ENCODE measurements at regions not wholly inside any gene's neighbourhood (a gene's known extent, or its start where the extent isn't known, plus 50 kb on each side); places are given as distances from the start of the nearest gene placed in this dataset.
"Not testable (repeated sequence)": the region's sequence is repeated elsewhere in the genome, so short reads cannot be mapped to it uniquely, and the experiment has no call there.

DNA sequence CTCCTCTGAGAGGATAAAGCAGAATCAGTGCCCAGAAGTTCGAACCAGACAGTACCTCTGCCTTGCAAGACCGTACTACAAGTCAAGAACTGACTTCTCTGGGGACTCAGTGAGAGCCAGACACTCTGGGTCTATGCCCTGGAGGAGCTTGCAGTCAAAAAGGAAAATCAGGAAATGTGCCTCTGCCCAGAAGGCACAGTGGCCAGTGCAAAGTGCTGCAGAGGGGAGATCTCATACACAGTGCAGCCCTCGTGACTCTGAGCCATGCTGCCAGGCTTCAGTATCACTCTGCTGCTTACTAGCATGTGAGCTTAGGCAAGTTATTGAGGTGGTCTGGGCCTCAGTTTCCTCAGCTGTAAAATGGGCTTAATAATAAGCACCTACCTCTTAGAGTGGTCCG is 144.0 kb upstream of the NPY start:
- no peak for DNase-seq

DNA sequence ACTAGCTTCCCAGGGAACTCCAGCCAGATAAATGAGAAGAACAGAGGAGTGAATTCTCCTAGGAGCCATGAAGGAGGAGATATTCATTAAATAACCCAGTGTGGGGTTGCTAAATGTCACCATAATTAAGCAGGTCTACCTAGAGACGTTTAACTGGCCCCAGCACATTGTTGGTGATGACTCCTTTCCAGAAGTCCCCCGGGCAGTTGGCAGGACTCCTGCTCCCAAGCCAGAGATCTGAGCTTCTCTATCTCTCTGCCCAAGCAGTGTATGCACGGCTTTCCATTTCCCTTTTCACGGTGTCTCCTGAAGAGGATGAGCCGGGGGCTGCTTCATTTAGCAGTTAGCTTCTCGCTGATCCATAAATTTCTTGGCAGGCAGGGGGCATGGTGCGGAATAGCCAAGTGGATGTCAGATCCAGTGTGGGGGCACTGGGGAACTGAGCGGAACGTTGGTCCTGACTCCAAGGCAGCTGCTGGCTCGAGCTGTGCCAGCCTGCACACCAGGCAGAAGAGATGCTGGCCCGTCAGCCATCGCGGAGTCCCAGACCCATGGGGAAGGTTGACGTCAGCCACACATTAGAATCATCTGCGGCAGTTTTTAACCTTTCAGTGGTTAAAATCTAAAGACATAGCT is 142.0 kb upstream of the NPY start:
- DNase-seq: no peak

DNA sequence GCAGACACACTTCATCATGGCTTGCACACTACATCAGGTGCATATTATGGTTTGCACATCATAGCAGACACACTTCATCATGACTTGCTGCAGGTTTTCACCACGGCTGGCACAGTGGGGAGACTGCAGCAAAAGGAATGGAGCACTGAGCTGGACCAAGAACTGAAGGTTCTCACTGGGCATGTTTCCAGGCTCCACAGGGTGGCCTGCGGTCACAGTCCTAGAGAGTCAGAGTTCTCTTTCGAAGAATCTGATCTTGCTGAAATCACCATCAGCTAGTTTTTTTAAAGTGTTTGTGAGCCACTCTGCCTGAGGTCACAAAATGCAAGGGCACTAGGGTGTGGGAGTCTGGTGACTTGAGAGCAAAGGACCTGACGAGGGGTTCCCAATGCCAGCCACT is 140.4 kb upstream of the NPY start:
- DNase-seq: no peak

DNA sequence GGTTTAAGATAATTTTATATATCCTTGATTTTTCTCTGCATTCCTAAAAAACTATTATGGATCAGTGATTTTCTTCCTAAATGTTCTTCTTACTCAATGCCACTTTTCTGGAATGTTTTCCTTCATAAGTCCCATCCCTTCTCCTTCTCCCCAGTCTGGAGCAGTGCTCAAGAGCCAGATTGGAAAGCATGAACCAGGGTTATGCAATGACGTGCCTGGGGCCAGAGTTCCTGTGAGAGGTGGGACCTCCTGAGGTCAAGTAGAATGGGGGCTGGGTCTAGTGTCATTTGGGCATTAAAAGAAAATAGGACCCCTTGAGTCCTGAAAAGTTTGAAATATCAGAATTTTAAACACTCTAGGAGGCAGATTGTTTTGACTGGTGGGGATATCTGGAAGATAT is 132.0 kb upstream of the NPY start:
- no peak for DNase-seq

DNA sequence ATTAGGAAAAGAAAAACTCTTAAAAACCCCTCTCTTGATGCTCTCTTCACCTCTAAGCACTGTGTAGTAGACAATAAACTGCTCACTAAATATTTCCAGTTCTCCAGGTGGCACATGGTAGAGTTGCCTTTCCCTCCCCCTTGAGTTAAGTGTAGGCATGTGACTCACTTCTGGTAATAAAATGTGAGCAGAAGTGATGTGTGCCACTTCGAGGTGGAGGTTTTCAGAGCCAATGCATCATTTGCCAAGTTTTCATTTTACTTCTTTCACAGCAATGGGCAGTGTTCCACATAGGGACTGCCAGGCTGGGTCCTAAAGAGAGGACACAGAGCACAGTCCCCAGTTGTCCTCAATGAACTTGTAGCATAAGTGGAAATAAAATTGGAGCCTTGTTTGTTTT is 131.6 kb upstream of the NPY start:
- no peak for DNase-seq

DNA sequence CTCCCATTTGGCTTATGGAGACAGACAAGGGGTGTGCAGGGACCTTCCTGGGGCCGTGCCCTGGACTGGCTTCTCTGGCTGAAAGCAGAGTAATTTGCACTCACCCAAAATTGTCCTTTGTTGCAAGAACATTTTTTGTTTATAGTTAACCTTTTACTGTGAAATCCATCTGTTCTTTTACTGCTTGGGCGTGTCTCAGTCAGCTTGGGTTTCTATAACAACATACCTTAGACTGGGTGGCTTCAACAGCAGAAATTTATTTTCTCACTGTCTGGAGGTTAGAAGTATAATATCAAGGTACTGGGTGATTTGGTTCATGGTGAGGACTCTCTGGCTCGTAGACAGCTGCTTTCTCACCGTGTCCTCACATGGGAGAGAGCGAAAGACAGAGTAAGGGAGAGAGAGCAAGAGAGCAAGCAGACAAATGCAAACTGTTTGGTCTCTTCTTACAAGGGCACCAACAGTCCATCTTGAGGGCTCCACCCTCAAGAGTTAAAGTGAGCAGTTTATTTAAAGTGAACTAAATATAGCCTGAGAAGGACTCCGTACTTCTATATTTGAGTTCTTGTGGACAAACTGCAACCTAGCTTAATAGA is 131.0 kb upstream of the NPY start:
- no peak for DNase-seq

DNA sequence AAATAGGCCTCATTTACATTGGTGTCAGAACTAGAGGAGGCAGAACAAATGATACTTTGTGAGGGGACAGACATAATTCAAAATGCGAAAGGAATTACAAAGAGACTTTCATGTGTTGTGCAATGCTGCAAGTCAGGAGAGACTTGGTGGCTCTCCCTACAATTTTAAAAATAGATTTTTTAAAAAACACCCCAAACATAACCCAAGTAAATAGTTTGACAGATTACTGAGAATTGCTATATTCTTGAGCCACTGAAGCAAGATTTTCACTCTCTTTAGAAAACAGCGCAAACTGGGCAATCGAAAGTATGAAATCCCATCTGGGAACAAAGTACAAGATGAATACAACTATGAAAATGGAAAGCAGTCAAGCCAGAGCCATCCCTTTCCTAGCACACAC is 126.3 kb upstream of the NPY start:
- no peak for DNase-seq

DNA sequence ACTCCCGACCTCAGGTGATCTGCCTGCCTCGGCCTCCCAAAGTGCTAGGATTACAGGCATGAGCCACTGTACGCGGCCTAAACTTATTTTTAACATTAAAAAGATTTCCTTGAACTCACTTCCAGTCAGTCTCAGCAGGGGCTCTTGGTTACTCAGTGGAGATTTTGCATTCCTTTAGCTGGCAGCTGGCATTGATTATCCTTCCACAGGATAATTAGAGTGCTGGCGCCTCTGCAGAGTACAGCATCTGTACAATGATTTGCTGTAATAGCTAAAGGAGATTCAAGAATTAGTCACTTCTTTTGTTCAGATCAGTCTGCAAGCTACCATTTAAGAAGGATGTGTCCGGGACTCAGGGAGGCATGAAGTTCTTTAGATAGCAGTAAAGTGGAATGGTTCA is 125.0 kb upstream of the NPY start:
- DNase-seq: no peak

DNA sequence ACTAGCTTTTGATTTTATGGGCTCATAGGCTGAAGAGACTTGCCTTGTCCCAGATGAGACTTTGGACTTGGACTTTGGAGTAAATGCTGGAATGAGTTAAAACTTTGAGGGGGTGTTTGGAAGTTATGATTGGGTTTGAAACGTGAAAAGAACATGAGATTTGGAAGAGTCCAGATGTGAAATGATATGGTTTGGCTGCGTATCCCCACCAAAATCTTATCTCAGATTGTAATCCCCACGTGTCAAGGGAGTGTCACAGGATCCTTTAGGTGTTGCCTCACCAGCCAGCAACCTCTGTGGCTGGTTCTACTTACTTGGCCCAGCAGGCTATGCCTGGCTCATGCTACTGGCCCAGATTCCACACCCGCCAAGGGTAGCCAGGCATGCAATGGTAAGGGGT is 119.6 kb upstream of the NPY start:
- DNase-seq: no peak

DNA sequence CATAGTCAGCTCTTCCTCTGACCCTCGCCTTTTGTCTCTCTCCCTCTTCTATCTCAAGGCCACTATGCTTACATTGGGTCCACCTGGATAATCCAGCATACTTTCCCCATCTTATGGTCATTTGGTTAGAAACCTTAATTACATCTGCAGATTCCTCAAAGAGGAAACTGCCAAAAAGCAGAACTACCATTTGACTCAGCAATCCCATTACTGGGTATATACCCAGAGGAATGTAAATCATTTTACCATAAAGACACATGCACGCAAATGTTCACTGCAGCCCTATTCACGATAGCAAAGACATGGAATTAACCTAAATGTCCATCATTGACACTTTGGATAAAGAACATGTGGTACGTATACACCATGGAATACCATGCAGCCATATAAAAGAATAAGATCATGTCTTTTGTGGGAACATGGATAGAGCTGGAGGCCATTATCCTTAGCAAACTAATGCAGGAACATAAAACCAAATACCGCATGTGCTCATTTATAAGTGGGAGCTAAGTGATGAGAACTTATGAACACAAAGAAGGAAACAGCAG is 114.8 kb upstream of the NPY start:
- DNase-seq: no peak

DNA sequence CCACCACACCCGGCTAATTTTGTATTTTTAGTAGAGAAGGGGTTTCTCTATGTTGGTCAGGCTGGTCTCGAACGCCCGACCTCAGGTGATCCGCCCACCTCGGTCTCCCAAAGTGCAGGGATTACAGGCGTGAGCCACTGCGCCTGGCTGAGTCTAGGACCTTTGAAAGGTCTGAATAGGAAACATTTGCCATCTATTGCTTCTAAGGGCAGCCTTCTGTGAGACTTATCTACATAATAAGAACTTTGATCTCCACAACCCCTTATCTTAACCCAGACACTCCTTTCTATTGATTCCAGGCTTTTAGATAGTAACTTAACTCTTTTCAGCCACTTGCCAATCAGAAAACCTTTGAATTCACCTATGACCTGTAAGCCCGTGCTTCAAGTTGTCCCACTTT is 112.0 kb upstream of the NPY start:
- DNase-seq: not testable (repeated sequence)

DNA sequence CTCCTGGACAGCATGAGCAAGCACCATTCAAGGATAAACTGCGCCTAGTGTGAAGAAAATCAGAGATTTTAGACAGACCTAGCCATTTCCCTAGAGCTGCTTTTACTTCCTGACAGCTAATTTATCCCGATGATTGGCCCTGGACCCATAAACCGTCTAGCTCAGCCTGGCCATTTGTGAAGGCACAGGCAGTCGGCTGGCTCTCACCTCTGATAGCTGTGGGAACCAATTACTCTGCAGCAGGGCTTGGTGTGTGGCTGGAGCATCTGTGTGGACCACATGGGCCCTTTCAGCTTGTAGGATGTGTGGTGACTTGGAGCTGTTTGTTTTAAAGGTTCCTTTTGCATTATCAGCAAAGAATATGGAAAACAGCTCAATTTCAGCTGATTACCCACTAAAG is 111.1 kb upstream of the NPY start:
- DNase-seq: no peak

DNA sequence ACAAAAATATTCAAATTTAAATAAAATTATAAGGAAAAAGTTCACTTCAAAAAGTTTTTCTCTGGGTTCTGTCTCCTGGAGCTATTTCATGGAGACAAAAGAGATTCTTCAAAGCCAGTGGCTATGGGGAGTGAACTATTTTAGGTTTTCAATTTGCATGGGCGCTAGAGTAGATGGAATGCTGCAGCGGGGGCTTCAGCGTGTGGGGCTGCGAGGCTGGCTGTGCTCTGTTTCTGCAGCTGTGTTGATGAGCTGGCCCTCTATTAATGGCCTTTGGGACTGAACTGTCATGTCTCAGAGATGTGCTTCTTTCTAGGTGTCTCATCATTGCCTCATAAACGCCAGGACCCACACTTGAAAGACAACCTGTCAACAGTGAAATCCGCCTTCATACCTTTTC is 108.4 kb upstream of the NPY start:
- no peak for DNase-seq

DNA sequence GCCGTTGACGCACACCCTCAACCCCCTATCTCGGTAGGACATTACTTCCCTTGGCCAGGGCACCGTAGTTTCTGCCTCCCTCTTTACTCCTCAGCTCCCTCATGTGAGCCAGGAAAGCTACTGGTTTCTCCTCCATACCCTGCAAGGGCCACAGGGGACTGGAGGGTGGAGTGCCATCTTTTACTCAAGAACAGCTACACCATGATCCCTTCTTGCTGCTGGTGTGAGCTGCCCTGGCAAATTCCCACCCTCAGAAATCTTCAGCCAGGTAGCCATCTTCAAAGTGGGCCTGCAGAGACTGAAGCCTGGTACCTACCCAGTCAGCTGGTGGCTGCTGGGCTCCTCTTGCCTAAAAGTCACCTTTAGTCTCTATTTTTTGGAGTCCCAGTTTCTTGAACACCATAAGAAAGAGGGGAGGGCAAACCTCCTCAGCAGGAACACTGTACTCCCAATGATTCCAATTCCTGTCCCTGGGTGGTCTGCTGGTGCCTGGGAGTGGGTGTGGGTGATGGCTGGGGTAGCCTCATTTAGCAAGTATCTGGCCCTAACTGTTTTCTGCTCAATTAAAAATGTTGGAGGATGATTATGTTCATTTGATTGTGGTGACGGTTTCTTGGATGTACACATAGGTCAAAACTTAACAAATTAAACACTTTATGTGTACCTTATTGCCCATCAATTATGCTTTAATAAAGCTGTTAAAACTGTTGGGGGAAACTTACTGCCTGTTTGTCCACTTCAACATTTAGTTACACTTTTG is 105.0 kb upstream of the NPY start:
- no peak for DNase-seq

DNA sequence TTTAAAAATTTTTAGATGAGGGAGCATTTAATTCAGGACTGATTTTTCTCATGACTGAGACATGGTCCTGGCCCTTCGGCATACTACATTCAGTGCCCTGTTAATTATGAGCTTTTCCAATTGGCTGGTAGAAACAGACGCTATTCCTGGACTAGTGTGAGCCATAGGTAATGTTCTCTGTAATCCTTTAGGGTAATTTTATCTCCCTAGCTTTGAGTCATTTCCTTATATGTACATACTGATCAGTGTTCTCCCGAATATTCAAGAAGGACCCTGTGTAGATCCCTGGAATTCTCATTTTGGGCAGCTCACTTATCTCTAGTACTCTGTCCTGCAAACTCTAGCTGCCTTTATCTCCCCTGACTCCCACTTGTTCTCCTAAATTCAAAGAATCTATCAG is 92.6 kb upstream of the NPY start:
- no peak for DNase-seq

DNA sequence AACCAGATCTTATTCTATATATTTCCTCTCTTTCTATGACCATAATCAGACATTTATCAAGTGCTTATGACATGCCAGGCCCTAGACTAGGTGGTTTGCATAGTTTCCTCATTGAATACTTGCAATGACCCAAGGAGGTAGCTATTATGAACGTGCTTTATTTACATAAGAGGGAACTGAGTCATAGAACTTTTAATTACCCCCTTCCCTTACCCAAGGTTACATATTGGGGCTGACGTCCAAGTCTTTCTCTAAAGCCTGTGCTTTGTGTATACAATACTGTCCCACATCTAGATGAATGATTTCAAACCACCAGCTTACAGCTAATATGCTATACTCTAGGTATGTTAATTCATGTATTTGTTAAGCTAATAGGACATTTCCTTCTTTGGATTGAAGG is 91.9 kb upstream of the NPY start:
- DNase-seq: no peak

DNA sequence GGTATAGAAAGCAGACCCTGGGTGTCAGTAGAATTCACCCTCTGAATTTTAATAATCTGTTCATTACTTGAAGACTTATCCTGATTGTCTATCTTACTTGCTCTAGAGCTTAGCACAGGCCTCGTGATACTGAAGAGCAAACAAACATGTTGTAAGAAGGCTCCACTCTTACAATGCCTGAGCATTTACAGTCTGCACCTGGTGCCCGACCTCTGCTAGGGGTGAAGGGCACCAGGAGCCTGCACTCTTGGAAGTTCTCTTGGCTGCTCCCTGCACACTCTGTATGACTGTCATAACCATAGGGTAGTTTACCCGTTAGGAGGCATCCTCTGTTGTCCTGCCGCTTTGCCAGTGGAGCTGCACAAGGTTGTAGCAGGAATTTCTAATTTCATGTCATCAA is 91.3 kb upstream of the NPY start:
- DNase-seq: no peak

DNA sequence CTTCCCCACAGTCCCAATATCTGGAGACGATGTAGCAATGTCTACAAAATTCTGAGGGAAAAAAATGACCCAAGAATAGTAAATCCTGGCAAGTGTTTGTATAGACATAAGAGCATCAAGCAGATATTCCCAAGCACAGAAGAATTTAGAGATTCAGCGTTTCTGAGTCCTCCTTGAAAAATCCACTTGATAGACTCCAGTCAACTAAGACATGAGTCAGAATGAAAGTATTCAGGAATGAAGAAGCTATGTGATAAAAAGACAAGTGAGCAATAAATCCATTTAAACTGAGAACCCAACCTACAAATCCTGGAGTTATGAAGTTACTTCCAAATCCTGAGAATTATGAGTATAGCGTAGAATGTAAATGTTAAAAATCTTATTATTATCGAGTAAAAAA is 86.1 kb upstream of the NPY start:
- DNase-seq: no peak

DNA sequence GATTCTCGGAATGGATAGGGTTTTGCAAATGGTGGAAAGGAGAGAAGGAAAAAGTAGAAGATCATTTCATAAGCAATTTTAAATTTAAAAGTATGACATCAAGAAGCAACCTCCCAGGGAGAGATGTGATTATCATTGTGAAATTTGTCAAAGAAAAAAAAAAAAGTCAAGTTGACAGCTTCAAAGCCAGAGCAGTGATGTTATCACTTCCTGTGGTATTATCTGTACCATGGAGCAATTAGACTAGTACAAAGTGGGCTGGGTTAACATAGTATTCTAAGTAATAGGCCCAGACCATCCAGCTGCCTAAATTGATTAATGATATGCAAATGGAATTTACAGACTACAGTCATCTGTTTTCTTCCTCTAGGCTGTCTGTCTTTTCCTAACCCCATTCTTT is 84.0 kb upstream of the NPY start:
- DNase-seq: no peak

DNA sequence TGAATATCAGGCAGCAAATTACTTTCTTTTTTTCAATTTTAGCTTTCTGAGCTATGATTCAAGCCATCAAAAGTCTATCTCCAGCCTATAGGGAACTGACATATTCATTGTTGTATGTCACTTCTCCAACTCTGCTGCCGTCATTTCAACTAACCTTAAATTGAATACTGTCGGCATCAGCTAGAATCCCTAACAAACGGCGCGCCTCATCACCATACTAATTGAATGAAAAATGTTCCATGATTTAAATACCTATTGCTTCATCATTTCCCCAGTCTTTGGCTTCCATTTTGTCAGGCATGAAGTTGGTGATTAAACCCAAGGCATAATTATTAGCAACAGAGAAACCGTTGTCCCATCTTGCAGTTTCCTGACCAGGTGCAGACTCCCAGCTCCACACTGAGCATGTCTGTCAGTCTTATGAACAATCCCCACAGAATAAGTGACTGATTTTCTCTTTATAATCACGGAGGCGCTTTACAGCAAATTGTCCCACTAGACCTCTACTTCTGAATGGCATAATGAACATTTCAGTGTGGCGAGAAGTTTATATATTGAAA is 83.5 kb upstream of the NPY start:
- no peak for DNase-seq

DNA sequence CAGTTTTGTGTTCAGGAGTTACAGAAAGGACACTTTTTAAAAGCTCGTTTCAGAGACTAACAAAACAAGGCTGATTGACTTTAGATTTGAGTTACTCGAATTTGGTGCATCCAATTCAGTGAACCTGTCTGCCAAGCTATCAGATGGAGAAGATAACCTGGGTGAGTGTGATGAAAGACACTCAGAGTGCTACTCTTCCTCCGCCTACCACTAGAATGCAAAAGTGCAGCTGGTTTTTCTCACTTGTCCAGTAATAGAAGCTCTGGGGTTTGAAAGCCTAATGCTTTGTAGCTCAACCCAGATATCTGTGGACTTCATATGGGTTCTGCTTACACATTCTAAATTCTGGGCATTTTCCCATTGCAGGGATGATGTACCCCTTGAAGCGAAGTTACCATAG is 82.8 kb upstream of the NPY start:
- DNase-seq: no peak

DNA sequence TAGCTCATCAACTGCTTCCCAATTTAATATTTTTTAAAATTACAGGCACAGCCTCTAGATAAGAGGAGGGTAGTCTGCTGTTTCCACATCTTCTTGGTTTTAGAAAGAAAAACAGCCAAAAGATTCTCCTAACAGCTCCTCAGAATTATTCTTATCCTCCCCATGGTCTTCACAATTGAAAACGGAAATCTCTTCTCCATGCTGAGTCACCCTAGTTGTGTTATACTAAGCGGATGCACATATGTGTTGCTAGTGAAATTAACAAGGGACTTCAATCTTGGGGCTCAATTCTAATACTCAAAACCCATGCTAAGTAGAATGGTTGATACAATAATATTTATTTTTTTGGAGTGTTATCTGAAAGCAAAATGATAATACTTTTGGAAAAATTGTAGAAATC is 71.9 kb upstream of the NPY start:
- DNase-seq: no peak

DNA sequence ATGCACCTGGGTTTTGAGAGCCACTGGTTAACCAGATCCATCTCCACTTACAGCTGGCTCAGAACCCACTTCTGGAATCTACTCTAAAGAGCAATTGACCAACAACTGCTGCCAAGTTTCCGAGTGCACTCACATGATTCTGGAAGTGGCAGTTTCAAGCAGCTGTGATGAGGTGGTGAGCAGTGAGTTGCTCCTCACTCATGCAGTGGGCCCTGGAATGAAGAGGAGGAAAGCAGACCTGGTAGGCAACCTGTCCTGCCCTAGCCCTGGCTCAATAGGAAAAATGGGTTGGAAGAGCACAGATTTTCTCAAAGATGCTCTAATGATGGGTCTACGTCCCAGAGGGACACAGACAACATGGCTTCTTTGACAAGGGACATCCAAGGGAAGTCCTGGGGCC is 70.7 kb upstream of the NPY start:
- no peak for DNase-seq

DNA sequence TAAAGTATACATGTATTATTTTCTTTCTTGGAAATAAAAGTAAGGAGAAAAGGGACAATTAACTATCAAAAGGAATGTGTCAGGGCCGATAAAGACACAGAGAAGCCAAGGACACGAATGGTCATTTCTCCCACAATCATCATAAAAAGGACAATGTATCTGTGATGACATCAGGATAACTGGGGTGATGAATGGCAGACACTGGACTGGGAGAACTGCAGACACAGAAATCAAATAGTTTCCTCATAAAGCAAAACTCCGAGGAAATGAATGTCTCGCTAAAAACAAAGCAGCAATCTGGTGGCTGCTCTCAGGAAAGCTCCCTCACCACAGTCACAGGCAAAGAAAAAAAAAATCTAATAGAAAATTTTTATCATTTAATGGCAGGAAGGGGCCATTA is 69.3 kb upstream of the NPY start:
- no peak for DNase-seq

All from NCI-H526 treated with DMSO at 0.1 percent for 48 hours (cell line).